CD8-positive, alpha-beta memory T cell (primary cell): ENCODE measurements at regions not wholly inside any gene's neighbourhood (a gene's known extent, or its start where the extent isn't known, plus 50 kb on each side); places are given as distances from the start of the nearest gene placed in this dataset.

Experiments
- CTCF ChIA-PET: fragments of 350-600 bp; sonication (Branson Sonifier 250); formaldehyde crosslinking; loops from one replicate; lab custom pipeline; 2021; ENCODE audit warnings: antibody characterized with exemption; lab: Charles Lee
- POLR2A ChIA-PET: fragments of 350-600 bp; sonication (Branson Sonifier 250); formaldehyde crosslinking; loops from one replicate; lab custom pipeline; 2021; ENCODE audit warnings: antibody characterized with exemption; lab: Charles Lee
- DNase-seq, 5 donors: peaks; one replicate each; pipeline versions ENCODE4 v3.0.0 to v3.0.0-alpha.2; 2020 to 2022; ENCODE audit warnings: mixed read lengths in 1 of 5
- H3K27ac ChIP-seq: one replicate; pipeline ENCODE4 v1.7.0; 2013; ENCODE audit warnings: low read depth, mild to moderate bottlenecking, low read length, moderate library complexity
- H3K27me3 ChIP-seq: 2 replicates; pipeline ENCODE4 v1.7.0; 2013; ENCODE audit warnings: low read length, mild to moderate bottlenecking; ENCODE audit not compliant: insufficient read depth, poor library complexity, severe bottlenecking
- H3K36me3 ChIP-seq: 2 replicates; pipeline ENCODE4 v1.7.0; 2013; ENCODE audit warnings: mild to moderate bottlenecking, low read length, moderate library complexity; ENCODE audit not compliant: insufficient read depth
- H3K4me1 ChIP-seq: 2 replicates; pipeline ENCODE4 v1.7.0; 2013; ENCODE audit warnings: mild to moderate bottlenecking, low read length, moderate library complexity; ENCODE audit not compliant: insufficient read depth
- H3K4me3 ChIP-seq: 2 replicates; pipeline ENCODE4 v1.7.0; 2013; ENCODE audit warnings: mild to moderate bottlenecking, low read length
- H3K9me3 ChIP-seq: 2 replicates; pipeline ENCODE4 v1.7.0; 2013; ENCODE audit warnings: mild to moderate bottlenecking, low read length
- H3K27ac Mint-ChIP-seq, 8 donors: one replicate each; pipeline ENCODE4 v1.8.0; 2020 to 2021; ENCODE audit warnings: mixed read lengths in 8 of 8, mild to moderate bottlenecking in 6 of 8, inconsistent platforms in 3 of 8, moderate library complexity in 3 of 8
- H3K27me3 Mint-ChIP-seq, 2 donors: one replicate each; pipeline ENCODE4 v1.8.0; 2020 to 2021; ENCODE audit warnings: mixed read lengths in 2 of 2, mild to moderate bottlenecking in 1 of 2, moderate library complexity in 1 of 2
- H3K36me3 Mint-ChIP-seq, 3 donors: one replicate each; pipeline ENCODE4 v1.8.0; 2020 to 2021; ENCODE audit warnings: mixed read lengths in 3 of 3, inconsistent platforms in 1 of 3, mild to moderate bottlenecking in 1 of 3
- H3K4me1 Mint-ChIP-seq, 3 donors: one replicate each; pipeline ENCODE4 v1.8.0; 2020 to 2021; ENCODE audit warnings: mixed read lengths in 3 of 3, inconsistent platforms in 1 of 3, mild to moderate bottlenecking in 1 of 3
- H3K4me3 Mint-ChIP-seq, 7 donors: one replicate each; pipeline ENCODE4 v1.8.0; 2020 to 2021; ENCODE audit warnings: mixed read lengths in 7 of 7, mild to moderate bottlenecking in 6 of 7, moderate library complexity in 4 of 7, inconsistent platforms in 2 of 7
- H3K9me3 Mint-ChIP-seq, 5 donors: one replicate each; pipeline ENCODE4 v1.8.0; 2020 to 2022; ENCODE audit warnings: mixed read lengths in 5 of 5, mild to moderate bottlenecking in 3 of 5, moderate library complexity in 2 of 5, inconsistent platforms in 1 of 5

DNA sequence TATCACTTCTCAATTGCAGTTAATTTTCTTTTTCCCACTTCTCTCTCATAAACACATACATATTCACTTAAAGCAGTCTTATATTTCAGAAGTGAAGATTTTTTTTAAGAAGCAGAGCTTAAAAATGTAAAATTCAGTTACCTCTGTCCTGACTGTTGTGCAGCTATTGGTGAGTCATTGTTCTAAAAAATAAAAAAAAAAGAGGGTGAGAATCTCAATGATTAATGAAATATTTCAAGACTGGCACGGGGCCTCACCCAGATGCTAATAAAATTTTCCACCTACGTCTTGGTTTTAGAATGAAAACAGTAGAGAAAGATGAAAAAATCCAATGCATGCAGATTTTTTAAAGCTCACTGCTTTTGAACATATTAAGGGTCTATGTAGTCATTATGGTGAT is 67.7 kb downstream of the RDH14 start:
- Mint-ChIP-seq H3K4me1 (no peaks in the 10 kb centered on the region), H3K4me3 (no peak overlapping the region), H3K27me3 (peaks cover 19 to 55% of the 10 kb centered on the region in 2 donors), H3K9me3 (no peaks in the 10 kb centered on the region), H3K27ac (no peak overlapping the region), H3K36me3 (peaks cover 0 to 2% (median 0%) of the 10 kb centered on the region in 3 donors)
- Histone ChIP-seq H3K27ac (no peak overlapping the region), H3K4me1 (no peaks in the 10 kb centered on the region), H3K36me3 (no peaks in the 10 kb centered on the region), H3K27me3 (no peaks in the 10 kb centered on the region), H3K9me3 (no peaks in the 10 kb centered on the region), H3K4me3 (no peak overlapping the region)
- DNase-seq: no peak
- POLR2A ChIA-PET: no interaction called here
- CTCF ChIA-PET: no interaction called here

GRCh38 chr2:18491577-18491976 is 68.9 kb downstream of the RDH14 start:
- no peak for DNase-seq
- Mint-ChIP-seq H3K9me3 (no peaks in the 10 kb centered on the region), H3K27me3 (peaks cover 19 to 49% of the 10 kb centered on the region in 2 donors), H3K4me3 (no peak overlapping the region), H3K27ac (no peak overlapping the region), H3K4me1 (no peaks in the 10 kb centered on the region), H3K36me3 (no peaks in the 10 kb centered on the region)
- Histone ChIP-seq H3K36me3 (no peaks in the 10 kb centered on the region), H3K4me1 (no peaks in the 10 kb centered on the region), H3K27me3 (no peaks in the 10 kb centered on the region), H3K9me3 (no peaks in the 10 kb centered on the region), H3K4me3 (no peak overlapping the region), H3K27ac (no peak overlapping the region)
- CTCF ChIA-PET: no interaction called here
- POLR2A ChIA-PET: no interaction called here

- Mint-ChIP-seq H3K4me1 (no peaks in the 10 kb centered on the region), H3K9me3 (no peaks in the 10 kb centered on the region), H3K4me3 (no peak overlapping the region), H3K27ac (peak overlapping the region in 2 of 8 donors; percentile 30 to 42), H3K27me3 (peaks cover 17 to 42% of the 10 kb centered on the region in 2 donors), H3K36me3 (no peaks in the 10 kb centered on the region)
- no peaks in the 10 kb centered on the region for H3K9me3 ChIP-seq
- ChIA-PET POLR2A (no interaction called here), CTCF (no interaction called here)
- no peaks in the 10 kb centered on the region for H3K4me1 ChIP-seq
- H3K27me3 ChIP-seq: no peaks in the 10 kb centered on the region
- H3K4me3 ChIP-seq: no peak overlapping the region
- H3K36me3 ChIP-seq: no peaks in the 10 kb centered on the region
- H3K27ac ChIP-seq: no peak overlapping the region
- no peak for DNase-seq
These were observed 69.6 kb downstream of the RDH14 start for GRCh38 chr2:18490901-18491300.

DNA sequence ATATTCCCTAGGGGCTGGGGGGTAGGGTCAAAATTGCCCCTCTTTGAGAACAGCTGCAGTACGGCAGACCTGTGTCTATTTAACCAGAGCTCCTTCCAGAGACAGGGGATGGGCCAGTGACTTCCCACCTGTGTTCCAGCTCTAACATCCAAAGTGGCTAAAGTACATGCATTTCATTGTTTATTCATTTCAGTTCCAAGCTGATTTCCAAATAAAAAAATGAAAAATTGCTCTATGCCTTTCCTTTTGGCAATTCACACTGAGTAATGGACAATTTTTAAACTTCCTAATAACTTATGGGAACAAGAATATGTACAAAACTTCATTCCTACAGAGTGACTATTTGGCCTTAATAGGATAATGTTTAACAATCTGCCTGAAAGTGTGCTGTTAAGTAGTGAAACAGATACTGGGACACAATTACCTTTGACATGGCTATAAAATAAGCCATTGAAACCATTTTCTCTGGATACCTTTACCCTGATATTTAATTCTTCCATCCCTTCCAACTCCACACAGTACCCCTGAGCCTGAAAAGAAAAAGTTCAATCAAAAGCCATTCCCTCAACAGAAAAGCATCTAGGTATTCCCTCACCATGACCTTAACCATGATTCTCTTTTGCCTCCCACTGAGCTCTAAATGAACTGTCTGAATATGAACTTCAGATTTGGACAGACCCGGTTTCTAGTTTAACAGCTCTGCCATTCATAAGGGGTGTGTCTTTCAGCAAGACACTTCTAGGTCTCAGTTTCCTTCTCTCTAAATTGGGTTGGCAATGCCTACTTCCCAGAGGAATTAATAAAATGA is 73.1 kb downstream of the RDH14 start:
- H3K9me3 ChIP-seq: no peaks in the 10 kb centered on the region
- Mint-ChIP-seq H3K27ac (no peak overlapping the region), H3K4me1 (no peaks in the 10 kb centered on the region), H3K9me3 (no peaks in the 10 kb centered on the region), H3K27me3 (peaks cover 0 to 12% of the 10 kb centered on the region in 2 donors), H3K36me3 (no peaks in the 10 kb centered on the region), H3K4me3 (no peak overlapping the region)
- no peak for DNase-seq
- no peaks in the 10 kb centered on the region for H3K27me3 ChIP-seq
- no peak overlapping the region for H3K27ac ChIP-seq
- POLR2A ChIA-PET: no interaction called here
- CTCF ChIA-PET: no interaction called here
- no peaks in the 10 kb centered on the region for H3K36me3 ChIP-seq
- no peak overlapping the region for H3K4me3 ChIP-seq
- H3K4me1 ChIP-seq: no peaks in the 10 kb centered on the region

DNA sequence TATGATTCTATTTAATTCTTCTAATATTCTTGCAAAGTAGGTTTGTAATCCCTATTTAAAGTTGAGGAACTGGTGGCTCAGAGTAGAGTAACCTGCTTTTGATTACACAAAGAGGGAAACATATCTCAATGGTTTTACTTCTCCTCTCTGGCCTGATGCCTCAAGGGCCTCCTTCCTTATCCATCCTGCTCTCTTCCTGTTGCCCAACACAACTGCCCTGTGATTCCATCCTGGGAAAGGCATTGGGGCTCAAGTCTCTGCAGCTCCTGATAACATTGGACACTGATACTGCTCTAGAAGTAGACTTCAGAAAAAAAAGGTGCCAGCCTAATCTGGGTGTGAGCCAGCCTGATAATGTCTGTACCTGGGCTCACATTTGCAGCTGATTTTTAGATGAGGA is 75.8 kb downstream of the RDH14 start:
- Mint-ChIP-seq H3K27me3 (peaks cover 0 to 2% of the 10 kb centered on the region in 2 donors), H3K9me3 (no peaks in the 10 kb centered on the region), H3K36me3 (no peaks in the 10 kb centered on the region), H3K27ac (no peak overlapping the region), H3K4me3 (no peak overlapping the region), H3K4me1 (no peaks in the 10 kb centered on the region)
- no peaks in the 10 kb centered on the region for H3K9me3 ChIP-seq
- no peak overlapping the region for H3K27ac ChIP-seq
- ChIA-PET CTCF (no interaction called here), POLR2A (no interaction called here)
- DNase-seq: no peak
- H3K36me3 ChIP-seq: no peaks in the 10 kb centered on the region
- no peaks in the 10 kb centered on the region for H3K4me1 ChIP-seq
- no peaks in the 10 kb centered on the region for H3K27me3 ChIP-seq
- H3K4me3 ChIP-seq: no peak overlapping the region

- Mint-ChIP-seq H3K4me3 (no peak overlapping the region), H3K4me1 (no peaks in the 10 kb centered on the region), H3K27ac (no peak overlapping the region), H3K9me3 (no peaks in the 10 kb centered on the region), H3K27me3 (peaks cover 0 to 2% of the 10 kb centered on the region in 2 donors), H3K36me3 (no peaks in the 10 kb centered on the region)
- H3K4me3 ChIP-seq: no peak overlapping the region
- H3K27me3 ChIP-seq: no peaks in the 10 kb centered on the region
- no peaks in the 10 kb centered on the region for H3K36me3 ChIP-seq
- POLR2A ChIA-PET: no interaction called here
- no peak overlapping the region for H3K27ac ChIP-seq
- H3K4me1 ChIP-seq: no peaks in the 10 kb centered on the region
- CTCF ChIA-PET: interaction anchor here (1.0 kb wide), 1 partner anchor 10 kb away, joined by 3 read pairs; no protein-coding TSS in a partner anchor
- H3K9me3 ChIP-seq: no peaks in the 10 kb centered on the region
- DNase-seq: no peak
These were observed 76.6 kb downstream of the RDH14 start for GRCh38 chr2:18483896-18484295.

- H3K4me3 Mint-ChIP-seq: no peak overlapping the region
- H3K36me3 ChIP-seq: no peaks in the 10 kb centered on the region
- no peaks in the 10 kb centered on the region for H3K4me1 Mint-ChIP-seq
- H3K27me3 Mint-ChIP-seq: peaks cover 2% of the 10 kb centered on the region in 2 donors
- H3K27ac Mint-ChIP-seq: peak overlapping the region in 1 of 8 donors; percentile 64
- ChIA-PET POLR2A (no interaction called here), CTCF (no interaction called here)
- no peaks in the 10 kb centered on the region for H3K9me3 Mint-ChIP-seq
- no peaks in the 10 kb centered on the region for H3K27me3 ChIP-seq
- DNase-seq: no peak
- H3K4me3 ChIP-seq: no peak overlapping the region
- H3K36me3 Mint-ChIP-seq: no peaks in the 10 kb centered on the region
- no peaks in the 10 kb centered on the region for H3K9me3 ChIP-seq
- H3K27ac ChIP-seq: no peak overlapping the region
- no peaks in the 10 kb centered on the region for H3K4me1 ChIP-seq
These were observed 77.8 kb downstream of the RDH14 start for GRCh38 chr2:18482666-18483065.

DNA sequence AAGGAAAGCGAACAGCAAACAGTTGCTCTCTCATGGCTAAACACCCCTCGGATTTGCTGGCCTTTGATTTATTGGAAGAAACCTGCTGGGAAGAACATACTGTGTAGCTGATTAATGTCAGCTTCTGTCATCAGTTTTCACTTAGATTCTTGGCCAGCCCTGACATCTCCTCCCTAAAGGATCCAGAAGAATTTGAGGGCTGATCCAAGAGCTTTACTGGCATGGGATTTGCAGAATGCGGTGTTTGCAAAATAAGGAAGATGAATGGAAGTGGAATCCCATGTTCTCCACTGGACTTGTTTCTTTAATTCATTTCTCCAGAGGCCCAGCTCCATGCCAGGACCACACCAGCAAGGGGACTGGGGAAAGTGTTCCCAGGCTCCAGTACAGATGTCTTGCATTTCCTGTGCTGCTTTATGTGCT is 80.5 kb downstream of the RDH14 start:
- H3K36me3 Mint-ChIP-seq: no peaks in the 10 kb centered on the region
- DNase-seq: no peak
- no peaks in the 10 kb centered on the region for H3K4me1 Mint-ChIP-seq
- Histone ChIP-seq H3K36me3 (no peaks in the 10 kb centered on the region), H3K27ac (no peak overlapping the region), H3K4me1 (no peaks in the 10 kb centered on the region), H3K4me3 (no peak overlapping the region), H3K9me3 (no peaks in the 10 kb centered on the region), H3K27me3 (no peaks in the 10 kb centered on the region)
- ChIA-PET POLR2A (no interaction called here), CTCF (no interaction called here)
- no peak overlapping the region for H3K4me3 Mint-ChIP-seq
- H3K9me3 Mint-ChIP-seq: no peaks in the 10 kb centered on the region
- peaks cover 3 to 11% of the 10 kb centered on the region in 2 donors for H3K27me3 Mint-ChIP-seq
- H3K27ac Mint-ChIP-seq: no peak overlapping the region
